HepG2 (cell line): ENCODE measurements at regions not wholly inside any gene's neighbourhood (a gene's known extent, or its start where the extent isn't known, plus 50 kb on each side); places are given as distances from the start of the nearest gene placed in this dataset.

ENCODE experiments used
- ATAC-seq: fragments of 200-7000 bp; cut with Tn5 transposase; 3 replicates; pipeline ENCODE4 v1.9.1; 2020; ENCODE audit warnings: mild to moderate bottlenecking, moderate library complexity
- BruUV-seq: library from RNA; stranded (reverse); fragments of 400-500 nt; replicated peaks from 2 replicates; lab custom pipeline; 2021; lab: Mats Ljungman, UMichigan
- CTCF ChIA-PET: fragments of 300-600 bp; formaldehyde crosslinking; extraction: SDS; loops from one replicate; lab custom pipeline; 2021; ENCODE audit warnings: low total read pairs, inconsistent platforms, low intra/inter-chr PET ratio; lab: Yijun Ruan, JAX
- POLR2A ChIA-PET: fragments of 350-600 bp; sonication (Branson Sonifier 250); formaldehyde crosslinking; loops from one replicate; lab custom pipeline; 2020; ENCODE audit warnings: antibody characterized with exemption, inconsistent platforms; lab: Yijun Ruan, JAX
- DNase-seq: peaks from one replicate; pipeline ENCODE4 v3.0.0-alpha.2; 2015; ENCODE audit warnings: low spot score
- FAIRE-seq: peaks from 3 replicates; lab custom pipeline; 2011; peaks lifted over from hg19 to GRCh38; lab: Jason Lieb, UNC
- H2AFZ ChIP-seq: one replicate; pipeline ENCODE4 v1.6.1; 2011; ENCODE audit warnings: low read length, inconsistent platforms
- H3K27ac ChIP-seq: fragments of 300-600 bp; 3 replicates; pipeline ENCODE4 v1.8.0; 2011; ENCODE audit warnings: mixed run types, mild to moderate bottlenecking, mixed read lengths, low read length, inconsistent platforms; ENCODE audit not compliant: insufficient read depth; ENCODE audit errors: extremely low read length
- H3K27me3 ChIP-seq, 2 experiments: fragments of 200-600 bp in 1 of 2; 2 replicates in 1 of 2; 3 replicates in 1 of 2; pipeline versions ENCODE4 v1.6.0 to v1.8.0; 2011; ENCODE audit warnings: low read length in 2 of 2, mild to moderate bottlenecking in 2 of 2, moderate library complexity in 2 of 2, inconsistent platforms in 1 of 2; ENCODE audit not compliant: insufficient read depth in 2 of 2, control insufficient read depth in 1 of 2
- H3K36me3 ChIP-seq, 2 experiments: fragments of 200-600 bp in 1 of 2; replicated peaks in 1 of 2; 2 replicates in 1 of 2; 3 replicates in 1 of 2; pipeline versions ENCODE4 v1.5.1 to v1.8.0; 2011; ENCODE audit warnings: low read length in 2 of 2, inconsistent platforms in 1 of 2; ENCODE audit not compliant: insufficient read depth in 2 of 2, control insufficient read depth in 1 of 2
- H3K4me1 ChIP-seq: 2 replicates; pipeline ENCODE4 v1.5.1; 2012; ENCODE audit warnings: low read length, inconsistent platforms; ENCODE audit not compliant: insufficient read depth
- H3K4me2 ChIP-seq: 2 replicates; pipeline ENCODE4 v1.6.0; 2011; ENCODE audit warnings: low read depth, low read length, inconsistent platforms
- H3K4me3 ChIP-seq, 3 experiments: fragments of 200-600 bp in 1 of 3; sonication (generic), shearing (Covaris generic) in 1 of 3; replicated peaks in 1 of 3; 2 replicates each; pipeline ENCODE4 v1.5.1; 2011 to 2016; ENCODE audit warnings: low read length in 3 of 3, inconsistent platforms in 2 of 3, low read depth in 2 of 3, mild to moderate bottlenecking in 2 of 3, control low read depth in 1 of 3, mixed read lengths in 1 of 3; ENCODE audit not compliant: insufficient read depth in 1 of 3
- H3K79me2 ChIP-seq: one replicate; pipeline ENCODE4 v1.6.1; 2011; ENCODE audit warnings: low read length, inconsistent platforms; ENCODE audit not compliant: insufficient read depth
- H3K9ac ChIP-seq: 2 replicates; pipeline ENCODE4 v1.6.0; 2011; ENCODE audit warnings: mild to moderate bottlenecking, low read depth, low read length, inconsistent platforms; ENCODE audit not compliant: insufficient read depth
- H3K9me3 ChIP-seq: 2 replicates; pipeline ENCODE4 v1.5.1; 2012; ENCODE audit warnings: mild to moderate bottlenecking, low read length
- H4K20me1 ChIP-seq: 2 replicates; pipeline ENCODE4 v1.6.0; 2011; ENCODE audit warnings: inconsistent platforms, mild to moderate bottlenecking, low read length, moderate library complexity; ENCODE audit not compliant: insufficient read depth
- AHR ChIP-seq: IDR thresholded peaks from 2 replicates; pipeline ENCODE4 v1.6.1; 2018; ENCODE audit warnings: missing genetic modification reagents, missing compliant biosample characterization
- EHMT2 ChIP-seq: fragments of 200-600 bp; sonication (generic); IDR thresholded peaks from 2 replicates; pipeline ENCODE4 v1.7.0; 2017; ENCODE audit warnings: antibody characterized with exemption, low read depth, low read length, borderline replicate concordance
- HIVEP1 ChIP-seq: sonication (generic); formaldehyde crosslinking; IDR thresholded peaks from 2 replicates; pipeline ENCODE4 v1.4.0; 2020; ENCODE audit warnings: mild to moderate bottlenecking, missing genetic modification reagents
- MAFG ChIP-seq: sonication (generic); formaldehyde crosslinking; IDR thresholded peaks from 2 replicates; pipeline ENCODE4 v1.5.1; 2020; ENCODE audit warnings: mild to moderate bottlenecking, missing genetic modification reagents
- MBNL3 ChIP-seq: fragments of 250-450 bp; sonication (Bioruptor Pico); conservative IDR thresholded peaks from 2 replicates; pipeline ENCODE4 v1.8.0; 2022; ENCODE audit warnings: mild to moderate bottlenecking, inconsistent platforms
- MZF1 ChIP-seq: sonication (generic); formaldehyde crosslinking; IDR thresholded peaks from 2 replicates; pipeline ENCODE4 v1.8.1; 2023; ENCODE audit warnings: mild to moderate bottlenecking, missing genetic modification reagents, borderline replicate concordance
- NFATC3 ChIP-seq: sonication (generic); formaldehyde crosslinking; IDR thresholded peaks from 2 replicates; pipeline ENCODE4 v1.5.1; 2020; ENCODE audit warnings: mild to moderate bottlenecking, missing genetic modification reagents
- PHF20 ChIP-seq: sonication (generic); formaldehyde crosslinking; IDR thresholded peaks from 2 replicates; pipeline ENCODE4 v1.5.0; 2020; ENCODE audit warnings: mild to moderate bottlenecking, missing genetic modification reagents
- ZNF121 ChIP-seq: sonication (generic); formaldehyde crosslinking; IDR thresholded peaks from 2 replicates; pipeline ENCODE4 v1.5.0; 2020; ENCODE audit warnings: mild to moderate bottlenecking, missing genetic modification reagents
- ZNF235 ChIP-seq: sonication (generic); formaldehyde crosslinking; IDR thresholded peaks from 2 replicates; pipeline ENCODE4 v1.8.1; 2023; ENCODE audit warnings: mild to moderate bottlenecking, missing genetic modification reagents, borderline replicate concordance
- ZNF367 ChIP-seq: sonication (generic); formaldehyde crosslinking; IDR thresholded peaks from 2 replicates; pipeline ENCODE4 v1.4.0; 2020; ENCODE audit warnings: missing genetic modification reagents, borderline replicate concordance
- ZNF569 ChIP-seq: sonication (generic); formaldehyde crosslinking; IDR thresholded peaks from 2 replicates; pipeline ENCODE4 v1.5.0; 2020; ENCODE audit warnings: mild to moderate bottlenecking, missing genetic modification reagents, moderate library complexity, borderline replicate concordance
- ZNF616 ChIP-seq: sonication (generic); formaldehyde crosslinking; IDR thresholded peaks from 2 replicates; pipeline ENCODE4 v1.5.0; 2020; ENCODE audit warnings: low read depth, mild to moderate bottlenecking, missing genetic modification reagents
- ZNF7 ChIP-seq: IDR thresholded peaks from 2 replicates; pipeline ENCODE4 v1.6.1; 2016; ENCODE audit warnings: missing biosample characterization, missing genetic modification reagents
- WGBS: methylation state at CpG from one replicate; pipeline ENCODE4 v1.1.6; 2017; ENCODE audit warnings: low lambda C conversion rate; 5-methylcytosine and 5-hydroxymethylcytosine counted together
- in situ Hi-C: cut with HindIII; loops from 2 replicates; pipeline ENCODE4 v1.10.0; 2017; ENCODE audit warnings: low pct_unique_long_range_greater_than_20kb; ENCODE audit not compliant: extremely low pct_ligation_motif_present
- intact Hi-C: fragments of 100-400 bp; cut with micrococcal nuclease; formaldehyde crosslinking; loops from one replicate; pipeline ENCODE4 v1.10.0; 2022; ENCODE audit not compliant: unreplicated experiment
- TF ChIP-seq, protein P1 (sequence below): sonication (generic); formaldehyde crosslinking; IDR thresholded peaks from 2 replicates; pipeline ENCODE4 v1.8.1; 2023; ENCODE audit warnings: mild to moderate bottlenecking, missing genetic modification reagents, borderline replicate concordance
- TF ChIP-seq, protein P2 (sequence below): sonication (generic); formaldehyde crosslinking; IDR thresholded peaks from 2 replicates; pipeline ENCODE4 v1.5.0; 2020; ENCODE audit warnings: mild to moderate bottlenecking, missing genetic modification reagents

DNA sequence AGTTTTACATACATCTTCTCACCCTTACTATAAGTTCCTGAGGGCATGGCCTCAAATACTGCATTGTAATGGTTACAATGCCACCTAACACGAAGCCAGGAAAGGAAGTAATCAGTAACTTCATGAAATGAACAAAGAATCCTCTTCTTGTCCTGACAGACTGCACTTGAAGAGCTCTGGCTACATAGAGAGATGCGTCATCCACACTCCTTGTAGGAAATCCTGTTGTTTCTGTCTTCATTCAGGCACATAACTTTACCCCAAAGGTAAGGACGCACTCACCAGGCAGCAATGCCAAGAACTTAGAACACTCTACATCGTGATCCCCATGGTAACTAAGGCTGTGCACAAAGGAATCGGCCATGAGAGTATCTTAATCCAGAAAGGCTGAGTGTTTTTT lies 80.3 kb upstream of the ARID5B start (continued):
- TF ChIP-seq, protein P1, sequence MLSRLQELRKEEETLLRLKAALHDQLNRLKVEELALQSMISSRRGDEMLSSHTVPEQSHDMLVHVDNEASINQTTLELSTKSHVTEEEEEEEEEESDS (CRISPR knock-in tag) = no peak
- TF ChIP-seq ZNF7 (CRISPR knock-in tag) = no peak
- no peak for TF ChIP-seq ZNF616

DNA sequence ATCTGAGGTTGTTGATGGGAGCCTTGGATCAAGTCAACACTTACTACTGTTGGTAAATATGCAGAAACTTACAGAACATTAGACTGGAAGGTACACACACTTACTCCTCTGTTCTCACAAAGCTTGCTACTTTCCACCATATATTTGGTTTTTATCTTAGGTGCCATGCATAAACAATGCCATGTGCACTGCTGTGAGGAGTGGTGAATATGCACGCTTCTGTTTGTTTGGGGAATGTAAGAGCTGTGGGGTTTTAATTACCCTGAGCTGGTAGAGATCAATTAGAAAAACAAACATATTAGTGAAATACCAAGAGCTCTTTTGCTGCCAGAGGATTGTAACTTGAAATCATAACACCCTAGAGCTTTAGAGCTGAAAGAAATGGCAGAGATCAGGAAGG lies 79.8 kb upstream of the ARID5B start:
- Histone ChIP-seq H3K36me3 (no peaks in the 10 kb centered on the region), H3K27ac (no peak overlapping the region), H3K4me3 (no peak overlapping the region), H3K4me1 (no peaks in the 10 kb centered on the region), H3K27me3 (no peaks in the 10 kb centered on the region), H3K79me2 (no peaks in the 10 kb centered on the region), H2AFZ (no peak overlapping the region), H3K9ac (no peak overlapping the region), H4K20me1 (no peaks in the 10 kb centered on the region), H3K4me2 (no peak overlapping the region), H3K9me3 (no peaks in the 10 kb centered on the region)
- CTCF ChIA-PET = no interaction called here
- FAIRE-seq (no peak), ATAC-seq (no peak), DNase-seq (no peak)
- POLR2A ChIA-PET = no interaction called here
- in situ Hi-C loops (no loop called here), intact Hi-C loops (no loop called here)
- no TSS peak for BruUV-seq
- no peak for TF ChIP-seq ZNF367 (CRISPR knock-in tag)
- no peak for TF ChIP-seq MZF1 (CRISPR knock-in tag)
- no peak for TF ChIP-seq ZNF121
- no peak for TF ChIP-seq MBNL3 (CRISPR knock-in tag)
- no peak for TF ChIP-seq NFATC3
- TF ChIP-seq EHMT2 = no peak
- TF ChIP-seq ZNF569 (CRISPR knock-in tag) = no peak
- TF ChIP-seq ZNF235 (CRISPR knock-in tag) = no peak
- TF ChIP-seq PHF20 (CRISPR knock-in tag) = no peak
- TF ChIP-seq MAFG (CRISPR knock-in tag) = no peak
- TF ChIP-seq HIVEP1 = no peak
- TF ChIP-seq AHR (CRISPR knock-in tag) = no peak
- TF ChIP-seq, protein P2, sequence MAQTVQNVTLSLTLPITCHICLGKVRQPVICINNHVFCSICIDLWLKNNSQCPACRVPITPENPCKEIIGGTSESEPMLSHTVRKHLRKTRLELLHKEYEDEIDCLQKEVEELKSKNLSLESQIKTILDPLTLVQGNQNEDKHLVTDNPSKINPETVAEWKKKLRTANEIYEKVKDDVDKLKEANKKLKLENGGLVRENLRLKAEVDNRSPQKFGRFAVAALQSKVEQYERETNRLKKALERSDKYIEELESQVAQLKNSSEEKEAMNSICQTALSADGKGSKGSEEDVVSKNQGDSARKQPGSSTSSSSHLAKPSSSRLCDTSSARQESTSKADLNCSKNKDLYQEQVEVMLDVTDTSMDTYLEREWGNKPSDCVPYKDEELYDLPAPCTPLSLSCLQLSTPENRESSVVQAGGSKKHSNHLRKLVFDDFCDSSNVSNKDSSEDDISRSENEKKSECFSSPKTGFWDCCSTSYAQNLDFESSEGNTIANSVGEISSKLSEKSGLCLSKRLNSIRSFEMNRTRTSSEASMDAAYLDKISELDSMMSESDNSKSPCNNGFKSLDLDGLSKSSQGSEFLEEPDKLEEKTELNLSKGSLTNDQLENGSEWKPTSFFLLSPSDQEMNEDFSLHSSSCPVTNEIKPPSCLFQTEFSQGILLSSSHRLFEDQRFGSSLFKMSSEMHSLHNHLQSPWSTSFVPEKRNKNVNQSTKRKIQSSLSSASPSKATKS = no peak
- WGBS = 46% methylated on average over 1 of the region's 1 CpG
